ENCODE measurements at regions not wholly inside any gene's neighbourhood (a gene's known extent, or its start where the extent isn't known, plus 50 kb on each side); places are given as distances from the start of the nearest gene placed in this dataset.
"Not testable (repeated sequence)": the region's sequence is repeated elsewhere in the genome, so short reads cannot be mapped to it uniquely, and the experiment has no call there.

- Mint-ChIP-seq H3K4me3 (no peak overlapping the region), H3K4me1 (peaks cover 4 to 12% (median 5%) of the 10 kb centered on the region in 4 donors), H3K36me3 (peaks cover 0 to 4% of the 10 kb centered on the region in 2 donors), H3K27me3 (no peaks in the 10 kb centered on the region), H3K27ac (peak overlapping the region in 1 of 7 donors; percentile 43), H3K9me3 (peaks cover 0 to 2% (median 0%) of the 10 kb centered on the region in 8 donors)
- no peak for DNase-seq
- H3K4me3 ChIP-seq (ENCODE audit: low read length in 2 of 2), result no peak overlapping the region
- H3K27ac ChIP-seq (ENCODE audit: low read depth, low read length), result no peak overlapping the region
- H3K36me3 ChIP-seq (ENCODE audit: insufficient read depth, low read length), result no peaks in the 10 kb centered on the region
- H3K4me1 ChIP-seq (ENCODE audit: insufficient read depth, low read length), result no peaks in the 10 kb centered on the region
- no peaks in the 10 kb centered on the region for H3K27me3 ChIP-seq (ENCODE audit: insufficient read depth, low read length)
- ChIA-PET POLR2A (ENCODE audit: partially characterized antibody) (no interaction called here), CTCF (ENCODE audit: partially characterized antibody) (no interaction called here)
- H3K9me3 ChIP-seq (ENCODE audit: control insufficient read depth in 1 of 2, low read length in 2 of 2), result no peaks in the 10 kb centered on the region
- intact Hi-C loops (cut with micrococcal nuclease), result no loop called here
Measured at GRCh38 chr14:71452539-71452938, 479.7 kb upstream of the RGS6 start.

DNA sequence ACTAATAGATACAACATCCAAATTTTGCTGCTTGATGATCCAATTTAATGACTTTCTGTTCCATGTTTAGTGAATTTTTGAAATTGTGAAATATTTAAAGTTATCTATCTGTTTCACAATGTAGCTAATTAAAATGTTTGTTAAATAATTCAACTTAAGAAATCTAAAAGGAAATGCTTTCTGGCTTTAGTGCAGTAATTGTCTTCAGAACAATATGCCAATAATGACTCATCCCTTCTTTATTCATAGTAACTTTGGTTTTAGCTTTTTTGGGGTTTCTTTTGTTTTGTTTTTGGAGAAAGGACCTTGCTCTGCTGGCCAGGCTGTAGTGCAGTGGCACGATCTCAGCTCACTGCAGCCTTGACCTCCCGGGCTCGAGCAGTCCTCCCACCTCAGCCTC is 479.2 kb upstream of the RGS6 start:
- Histone ChIP-seq H3K27ac (ENCODE audit: low read depth, low read length) (no peak overlapping the region), H3K27me3 (ENCODE audit: insufficient read depth, low read length) (no peaks in the 10 kb centered on the region), H3K36me3 (ENCODE audit: insufficient read depth, low read length) (no peaks in the 10 kb centered on the region), H3K4me1 (ENCODE audit: insufficient read depth, low read length) (no peaks in the 10 kb centered on the region), H3K9me3 (ENCODE audit: control insufficient read depth in 1 of 2, low read length in 2 of 2) (no peaks in the 10 kb centered on the region), H3K4me3 (ENCODE audit: low read length in 2 of 2) (no peak overlapping the region)
- H3K4me1 Mint-ChIP-seq, result peaks cover 4 to 12% (median 5%) of the 10 kb centered on the region in 4 donors
- ChIA-PET POLR2A (ENCODE audit: partially characterized antibody) (interaction anchor here (0.9 kb wide), 1 partner anchor 131 kb away, joined by 3 read pairs; no protein-coding TSS in a partner anchor), CTCF (ENCODE audit: partially characterized antibody) (no interaction called here)
- no peak overlapping the region for H3K4me3 Mint-ChIP-seq
- no peak for DNase-seq
- peaks cover 0 to 2% (median 0%) of the 10 kb centered on the region in 8 donors for H3K9me3 Mint-ChIP-seq
- intact Hi-C loops (cut with micrococcal nuclease), result no loop called here
- H3K27ac Mint-ChIP-seq, result peak overlapping the region in 1 of 7 donors; percentile 43
- no peaks in the 10 kb centered on the region for H3K27me3 Mint-ChIP-seq
- H3K36me3 Mint-ChIP-seq, result peaks cover 0 to 3% of the 10 kb centered on the region in 2 donors

GRCh38 chr14:71454010-71454409 is 478.2 kb upstream of the RGS6 start:
- Mint-ChIP-seq H3K4me3 (no peak overlapping the region), H3K36me3 (peaks cover 0 to under 1% of the 10 kb centered on the region in 2 donors), H3K9me3 (peaks cover 0 to 2% (median 0%) of the 10 kb centered on the region in 8 donors), H3K27ac (no peak overlapping the region), H3K27me3 (no peaks in the 10 kb centered on the region), H3K4me1 (peaks cover 3 to 8% (median 5%) of the 10 kb centered on the region in 4 donors)
- POLR2A ChIA-PET (ENCODE audit: partially characterized antibody), result interaction anchor here (0.9 kb wide), 1 partner anchor 132 kb away, joined by 3 read pairs; no protein-coding TSS in a partner anchor
- CTCF ChIA-PET (ENCODE audit: partially characterized antibody), result no interaction called here
- intact Hi-C loops (cut with micrococcal nuclease), result no loop called here
- Histone ChIP-seq H3K9me3 (ENCODE audit: control insufficient read depth in 1 of 2, low read length in 2 of 2) (no peaks in the 10 kb centered on the region), H3K36me3 (ENCODE audit: insufficient read depth, low read length) (no peaks in the 10 kb centered on the region), H3K27ac (ENCODE audit: low read depth, low read length) (no peak overlapping the region), H3K4me1 (ENCODE audit: insufficient read depth, low read length) (no peaks in the 10 kb centered on the region), H3K27me3 (ENCODE audit: insufficient read depth, low read length) (no peaks in the 10 kb centered on the region), H3K4me3 (ENCODE audit: low read length in 2 of 2) (no peak overlapping the region)
- DNase-seq, result no peak

GRCh38 chr14:71454513-71455332 is 477.5 kb upstream of the RGS6 start:
- CTCF ChIA-PET (ENCODE audit: partially characterized antibody), result no interaction called here
- Mint-ChIP-seq H3K4me3 (no peak overlapping the region), H3K27me3 (no peaks in the 10 kb centered on the region)

GRCh38 chr14:71460091-71460490 is 472.1 kb upstream of the RGS6 start:
- Histone ChIP-seq H3K4me1 (ENCODE audit: insufficient read depth, low read length) (no peaks in the 10 kb centered on the region), H3K9me3 (ENCODE audit: control insufficient read depth in 1 of 2, low read length in 2 of 2) (no peaks in the 10 kb centered on the region), H3K27me3 (ENCODE audit: insufficient read depth, low read length) (no peaks in the 10 kb centered on the region), H3K36me3 (ENCODE audit: insufficient read depth, low read length) (no peaks in the 10 kb centered on the region), H3K4me3 (ENCODE audit: low read length in 2 of 2) (no peak overlapping the region), H3K27ac (ENCODE audit: low read depth, low read length) (no peak overlapping the region)
- intact Hi-C loops (cut with micrococcal nuclease), result no loop called here
- CTCF ChIA-PET (ENCODE audit: partially characterized antibody), result no interaction called here
- Mint-ChIP-seq H3K27ac (no peak overlapping the region), H3K27me3 (no peaks in the 10 kb centered on the region), H3K4me3 (no peak overlapping the region), H3K36me3 (peaks cover 26 to 40% of the 10 kb centered on the region in 2 donors), H3K9me3 (peaks cover 0 to 5% (median 1%) of the 10 kb centered on the region in 8 donors), H3K4me1 (peaks cover 0 to 4% (median under 1%) of the 10 kb centered on the region in 4 donors)
- POLR2A ChIA-PET (ENCODE audit: partially characterized antibody), result no interaction called here
- no peak for DNase-seq

More at GRCh38 chr14:71454513-71455332, 477.5 kb upstream of the RGS6 start:
- Histone ChIP-seq H3K4me3 (ENCODE audit: low read length in 2 of 2) (no peak overlapping the region), H3K36me3 (ENCODE audit: insufficient read depth, low read length) (no peaks in the 10 kb centered on the region), H3K4me1 (ENCODE audit: insufficient read depth, low read length) (no peaks in the 10 kb centered on the region), H3K9me3 (ENCODE audit: control insufficient read depth in 1 of 2, low read length in 2 of 2) (no peaks in the 10 kb centered on the region), H3K27me3 (ENCODE audit: insufficient read depth, low read length) (no peaks in the 10 kb centered on the region), H3K27ac (ENCODE audit: low read depth, low read length) (no peak overlapping the region)
- H3K27ac Mint-ChIP-seq, result no peak overlapping the region
- intact Hi-C loops (cut with micrococcal nuclease), result no loop called here
- POLR2A ChIA-PET (ENCODE audit: partially characterized antibody), result no interaction called here
- peaks cover 0 to 7% of the 10 kb centered on the region in 2 donors for H3K36me3 Mint-ChIP-seq
- DNase-seq, result no peak
- peaks cover 0 to 2% (median 0%) of the 10 kb centered on the region in 8 donors for H3K9me3 Mint-ChIP-seq
- peaks cover 3 to 8% (median 5%) of the 10 kb centered on the region in 4 donors for H3K4me1 Mint-ChIP-seq

DNA sequence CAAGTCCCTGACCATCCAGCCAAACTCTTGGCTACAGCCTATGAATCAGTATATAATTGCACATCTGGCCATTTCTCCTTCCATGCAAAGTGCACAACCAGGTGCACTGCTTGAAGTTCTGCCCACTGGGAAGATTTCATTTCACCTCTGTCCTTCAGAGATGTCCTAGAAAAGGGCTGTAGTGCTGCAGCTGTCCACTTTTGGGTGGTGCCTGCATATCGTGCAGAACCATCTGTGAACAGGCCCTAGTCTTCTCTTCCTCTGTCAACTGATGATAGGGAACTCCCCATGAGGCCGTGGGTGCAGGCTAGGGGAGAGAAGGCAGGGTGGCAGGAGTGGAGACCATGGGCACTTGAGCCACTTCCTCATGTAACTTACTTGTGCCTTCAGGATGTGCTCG is 470.6 kb upstream of the RGS6 start:
- CTCF ChIA-PET (ENCODE audit: partially characterized antibody); H3K4me3 ChIP-seq (ENCODE audit: low read length in 2 of 2); H3K9me3 Mint-ChIP-seq: not testable (repeated sequence)

DNA sequence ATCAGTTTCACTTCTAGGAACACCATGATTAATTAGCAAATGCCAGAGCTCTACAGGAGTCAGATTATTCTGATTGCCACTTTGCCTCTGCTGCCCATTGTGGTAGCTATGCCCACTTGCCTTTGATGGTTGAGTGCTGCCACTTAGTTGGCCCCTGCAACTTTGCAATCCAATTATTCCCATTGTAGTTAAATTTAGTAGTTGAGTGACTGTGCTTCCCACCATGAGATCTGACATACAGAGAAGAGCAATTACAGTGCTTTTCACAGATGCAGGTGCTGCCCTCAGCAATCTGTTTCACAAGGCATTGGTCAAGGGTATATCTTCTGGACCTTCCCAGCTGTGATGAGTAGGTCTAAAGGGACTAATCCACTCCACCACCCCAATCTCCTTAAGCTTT is 468.4 kb upstream of the RGS6 start:
- Mint-ChIP-seq H3K9me3 (peaks cover 0 to 5% (median 1%) of the 10 kb centered on the region in 8 donors), H3K36me3 (peaks cover 33 to 58% of the 10 kb centered on the region in 2 donors), H3K4me3 (no peak overlapping the region), H3K27ac (peak overlapping the region in 1 of 7 donors; percentile 21), H3K4me1 (peaks cover 0 to 4% (median 2%) of the 10 kb centered on the region in 4 donors), H3K27me3 (no peaks in the 10 kb centered on the region)
- CTCF ChIA-PET (ENCODE audit: partially characterized antibody), result no interaction called here
- DNase-seq, result no peak
- H3K36me3 ChIP-seq (ENCODE audit: insufficient read depth, low read length), result no peaks in the 10 kb centered on the region
- no peaks in the 10 kb centered on the region for H3K4me1 ChIP-seq (ENCODE audit: insufficient read depth, low read length)
- intact Hi-C loops (cut with micrococcal nuclease), result no loop called here
- H3K27me3 ChIP-seq (ENCODE audit: insufficient read depth, low read length), result no peaks in the 10 kb centered on the region
- no peak overlapping the region for H3K27ac ChIP-seq (ENCODE audit: low read depth, low read length)
- H3K4me3 ChIP-seq (ENCODE audit: low read length in 2 of 2), result no peak overlapping the region
- POLR2A ChIA-PET (ENCODE audit: partially characterized antibody), result no interaction called here
- no peaks in the 10 kb centered on the region for H3K9me3 ChIP-seq (ENCODE audit: control insufficient read depth in 1 of 2, low read length in 2 of 2)

More for the DNA sequence above, 470.6 kb upstream of the RGS6 start:
- POLR2A ChIA-PET (ENCODE audit: partially characterized antibody); H3K4me1 Mint-ChIP-seq; H3K36me3 ChIP-seq (ENCODE audit: insufficient read depth, low read length); H3K27ac ChIP-seq (ENCODE audit: low read depth, low read length); DNase-seq; H3K9me3 ChIP-seq (ENCODE audit: control insufficient read depth in 1 of 2, low read length in 2 of 2); intact Hi-C loops (cut with micrococcal nuclease); H3K4me3 Mint-ChIP-seq; H3K27me3 ChIP-seq (ENCODE audit: insufficient read depth, low read length); H3K27me3 Mint-ChIP-seq; H3K4me1 ChIP-seq (ENCODE audit: insufficient read depth, low read length); H3K27ac Mint-ChIP-seq: not testable (repeated sequence)
- H3K36me3 Mint-ChIP-seq, result peaks cover 33 to 47% of the 10 kb centered on the region in 2 donors

All from CD4-positive, alpha-beta memory T cell (primary cell).